GM12864 (cell line): ENCODE measurements at regions not wholly inside any gene's neighbourhood (a gene's known extent, or its start where the extent isn't known, plus 50 kb on each side); places are given as distances from the start of the nearest gene placed in this dataset.

Source experiments
- DNase-seq: peaks from one replicate; pipeline ENCODE4 v3.0.0-alpha.2; 2011; ENCODE audit warnings: low read depth
- H3K4me3 ChIP-seq: 2 replicates; pipeline ENCODE4 v1.5.1; 2011; ENCODE audit warnings: mild to moderate bottlenecking, low read depth, low read length, control low read depth
- TF ChIP-seq, protein P1 (sequence below): IDR thresholded peaks from 2 replicates; pipeline ENCODE4 v1.5.1; 2011; ENCODE audit warnings: low read depth, mild to moderate bottlenecking, moderate library complexity, low read length, control low read depth, inconsistent platforms; ENCODE audit errors: missing control alignments

DNA sequence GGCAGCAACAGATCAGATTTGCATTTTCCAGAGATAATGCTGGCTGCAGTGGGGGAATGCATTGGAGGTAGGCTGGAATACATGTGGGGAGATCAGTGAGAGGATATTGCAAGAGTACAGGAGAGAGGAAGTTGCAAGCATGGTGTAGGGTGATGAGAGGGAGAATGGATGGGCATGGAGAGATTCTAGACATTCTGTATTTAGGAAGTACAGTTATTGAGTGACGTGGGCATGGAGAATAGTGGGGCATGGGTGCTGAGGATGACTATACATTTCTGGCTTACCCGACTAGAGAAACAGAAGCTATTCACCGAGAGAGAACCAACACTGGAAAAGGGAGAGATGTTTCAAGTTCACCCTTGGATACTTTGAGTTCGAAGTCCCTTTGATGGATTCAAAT is 116.9 kb upstream of the SVIL start:
- TF ChIP-seq, protein P1, sequence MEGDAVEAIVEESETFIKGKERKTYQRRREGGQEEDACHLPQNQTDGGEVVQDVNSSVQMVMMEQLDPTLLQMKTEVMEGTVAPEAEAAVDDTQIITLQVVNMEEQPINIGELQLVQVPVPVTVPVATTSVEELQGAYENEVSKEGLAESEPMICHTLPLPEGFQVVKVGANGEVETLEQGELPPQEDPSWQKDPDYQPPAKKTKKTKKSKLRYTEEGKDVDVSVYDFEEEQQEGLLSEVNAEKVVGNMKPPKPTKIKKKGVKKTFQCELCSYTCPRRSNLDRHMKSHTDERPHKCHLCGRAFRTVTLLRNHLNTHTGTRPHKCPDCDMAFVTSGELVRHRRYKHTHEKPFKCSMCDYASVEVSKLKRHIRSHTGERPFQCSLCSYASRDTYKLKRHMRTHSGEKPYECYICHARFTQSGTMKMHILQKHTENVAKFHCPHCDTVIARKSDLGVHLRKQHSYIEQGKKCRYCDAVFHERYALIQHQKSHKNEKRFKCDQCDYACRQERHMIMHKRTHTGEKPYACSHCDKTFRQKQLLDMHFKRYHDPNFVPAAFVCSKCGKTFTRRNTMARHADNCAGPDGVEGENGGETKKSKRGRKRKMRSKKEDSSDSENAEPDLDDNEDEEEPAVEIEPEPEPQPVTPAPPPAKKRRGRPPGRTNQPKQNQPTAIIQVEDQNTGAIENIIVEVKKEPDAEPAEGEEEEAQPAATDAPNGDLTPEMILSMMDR, result no peak
- no peak overlapping the region for H3K4me3 ChIP-seq
- no peak for DNase-seq

GRCh38 chr10:29751240-29751639 is 116.5 kb upstream of the SVIL start:
- H3K4me3 ChIP-seq, result no peak overlapping the region
- DNase-seq, result no peak
- TF ChIP-seq, protein P1, result no peak

GRCh38 chr10:29749150-29749549 is 114.4 kb upstream of the SVIL start:
- TF ChIP-seq, protein P1, result no peak
- no peak for DNase-seq
- no peak overlapping the region for H3K4me3 ChIP-seq

GRCh38 chr10:29748109-29748650 is 113.4 kb upstream of the SVIL start:
- H3K4me3 ChIP-seq, result no peak overlapping the region
- DNase-seq, result no peak
- TF ChIP-seq, protein P1, result no peak

DNA sequence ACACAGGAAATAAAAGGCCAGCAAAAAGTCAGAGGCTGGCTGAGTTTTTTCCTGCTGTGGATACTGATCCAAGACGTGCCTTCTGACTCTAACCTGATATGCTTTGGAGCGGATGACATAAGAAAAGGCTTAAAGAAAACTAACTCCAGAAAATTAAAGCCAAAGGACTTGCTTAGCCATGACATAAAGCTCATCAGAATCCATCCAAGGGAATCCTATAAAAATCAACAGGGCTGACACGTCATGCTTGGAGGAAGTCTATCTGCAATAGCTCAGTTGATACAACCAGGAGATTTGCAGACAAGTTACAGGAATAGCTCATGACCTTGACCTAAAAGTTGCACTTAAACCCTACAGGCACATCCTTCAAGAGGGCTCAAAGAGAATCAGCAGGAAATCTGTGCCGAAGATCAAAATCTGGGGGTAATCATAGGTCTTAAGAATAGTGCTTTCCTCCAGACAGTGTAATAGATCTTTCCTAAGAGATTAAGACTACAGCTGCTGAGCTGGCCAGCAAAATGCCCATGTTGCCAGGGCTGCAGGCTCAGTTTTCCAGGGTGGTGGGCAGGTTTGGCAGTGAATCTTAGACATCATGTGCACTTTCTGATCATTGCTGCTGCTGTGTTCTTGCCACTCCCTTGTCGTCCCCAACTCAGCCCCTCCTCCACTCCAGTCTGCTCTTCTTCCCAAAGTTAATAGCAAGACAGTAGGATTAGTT is 111.5 kb upstream of the SVIL start:
- TF ChIP-seq, protein P1, result no peak
- H3K4me3 ChIP-seq, result no peak overlapping the region
- no peak for DNase-seq

DNA sequence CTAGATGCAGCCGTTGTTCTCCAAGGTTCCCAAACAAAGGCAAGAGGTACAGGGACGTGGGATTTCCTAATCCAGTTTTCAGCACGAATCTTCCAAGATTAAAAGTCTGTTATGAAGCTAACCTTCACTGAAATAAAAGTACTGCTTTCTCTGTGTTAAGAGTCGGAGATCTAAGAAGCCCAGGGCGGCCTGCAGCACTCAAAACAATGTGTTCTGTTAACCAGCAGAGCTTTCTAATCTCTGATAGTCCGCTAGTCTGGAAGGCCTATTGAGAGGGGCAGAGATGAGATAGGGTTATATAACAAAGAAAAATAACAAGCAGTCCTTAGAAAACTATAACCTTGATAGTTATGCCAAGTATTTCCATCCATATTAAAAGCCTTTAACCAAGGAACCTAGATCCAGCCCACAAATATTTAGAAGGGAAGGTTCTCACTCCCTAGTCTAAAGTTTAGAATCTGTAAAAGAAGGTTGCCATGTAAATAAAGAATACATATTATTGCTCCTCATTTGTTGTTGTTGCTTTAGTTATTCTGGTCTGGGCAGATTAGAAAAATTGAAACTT is 106.3 kb upstream of the SVIL start:
- TF ChIP-seq, protein P1, result no peak
- DNase-seq, result no peak
- H3K4me3 ChIP-seq, result no peak overlapping the region

DNA sequence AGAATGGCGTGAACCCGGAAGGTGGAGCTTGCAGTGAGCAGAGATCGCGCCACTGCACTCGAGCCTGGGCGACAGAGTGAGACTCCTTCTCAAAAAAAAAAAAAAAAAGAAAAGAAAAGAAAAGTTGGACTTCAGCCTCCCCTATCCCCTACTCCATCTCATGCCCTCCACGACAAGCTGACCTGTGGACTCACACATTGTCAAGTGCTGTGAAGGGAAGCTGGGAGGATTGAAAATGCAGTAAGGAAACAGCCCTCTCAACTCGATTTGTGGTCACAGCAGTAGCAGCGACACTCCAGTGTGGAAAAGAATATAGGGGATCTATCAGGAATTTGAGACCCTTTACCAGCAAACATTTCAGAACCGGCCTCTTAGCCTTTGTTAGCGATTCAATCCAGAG is 103.6 kb upstream of the SVIL start:
- H3K4me3 ChIP-seq, result no peak overlapping the region
- no peak for DNase-seq
- TF ChIP-seq, protein P1, result no peak
